GM10266 (cell line): ENCODE measurements at regions not wholly inside any gene's neighbourhood (a gene's known extent, or its start where the extent isn't known, plus 50 kb on each side); places are given as distances from the start of the nearest gene placed in this dataset.

Experiments used
- DNase-seq: peaks from one replicate; pipeline ENCODE4 v3.0.0; 2012; ENCODE audit errors: extremely low spot score
- CTCF ChIP-seq: IDR thresholded peaks from 2 replicates; pipeline ENCODE4 v1.5.1; 2012; ENCODE audit warnings: mild to moderate bottlenecking, low read depth; ENCODE audit not compliant: control insufficient read depth, insufficient read depth; ENCODE audit errors: missing control alignments

GRCh38 chr6:27679964-27680694 lies 207.2 kb upstream of the ZNF184 start:
- no peak for TF ChIP-seq CTCF
- no peak for DNase-seq

- no peak for TF ChIP-seq CTCF
- DNase-seq = no peak
Measured at GRCh38 chr6:27679308-27679963, 206.5 kb upstream of the ZNF184 start.

GRCh38 chr6:27678469-27678868 lies 205.6 kb upstream of the ZNF184 start:
- DNase-seq = no peak

GRCh38 chr6:27674882-27675281 lies 202.0 kb upstream of the ZNF184 start:
- no peak for TF ChIP-seq CTCF
- DNase-seq = no peak

More at GRCh38 chr6:27678469-27678868, 205.6 kb upstream of the ZNF184 start:
- TF ChIP-seq CTCF = no peak

GRCh38 chr6:27672113-27672799 lies 199.4 kb upstream of the ZNF184 start:
- no peak for TF ChIP-seq CTCF
- peak; percentile 64 for DNase-seq

GRCh38 chr6:27669624-27670301 lies 196.9 kb upstream of the ZNF184 start:
- no peak for DNase-seq
- TF ChIP-seq CTCF = no peak
